Vagina (tissue), 2 donors: ENCODE measurements at regions not wholly inside any gene's neighbourhood (a gene's known extent, or its start where the extent isn't known, plus 50 kb on each side); places are given as distances from the start of the nearest gene placed in this dataset.
"Not testable (repeated sequence)": the region's sequence is repeated elsewhere in the genome, so short reads cannot be mapped to it uniquely, and the experiment has no call there.

Experiments
- POLR2A ChIP-seq, 2 donors: fragments of 450-650 bp; IDR thresholded peaks; one replicate each; pipeline ENCODE4 v1.6.1; 2017; ENCODE audit warnings: antibody characterized with exemption in 2 of 2, mild to moderate bottlenecking in 2 of 2, moderate library complexity in 2 of 2
- TF ChIP-seq, protein P1 (sequence below), 3 experiments: fragments of 450-650 bp in 2 of 3; fragments of 200-600 bp in 1 of 3; sonication (generic) in 1 of 3; IDR thresholded peaks; one replicate each; pipeline ENCODE4 v1.5.1; 2017 to 2019; ENCODE audit warnings: antibody characterized with exemption in 3 of 3, mild to moderate bottlenecking in 2 of 3, moderate library complexity in 2 of 3

DNA sequence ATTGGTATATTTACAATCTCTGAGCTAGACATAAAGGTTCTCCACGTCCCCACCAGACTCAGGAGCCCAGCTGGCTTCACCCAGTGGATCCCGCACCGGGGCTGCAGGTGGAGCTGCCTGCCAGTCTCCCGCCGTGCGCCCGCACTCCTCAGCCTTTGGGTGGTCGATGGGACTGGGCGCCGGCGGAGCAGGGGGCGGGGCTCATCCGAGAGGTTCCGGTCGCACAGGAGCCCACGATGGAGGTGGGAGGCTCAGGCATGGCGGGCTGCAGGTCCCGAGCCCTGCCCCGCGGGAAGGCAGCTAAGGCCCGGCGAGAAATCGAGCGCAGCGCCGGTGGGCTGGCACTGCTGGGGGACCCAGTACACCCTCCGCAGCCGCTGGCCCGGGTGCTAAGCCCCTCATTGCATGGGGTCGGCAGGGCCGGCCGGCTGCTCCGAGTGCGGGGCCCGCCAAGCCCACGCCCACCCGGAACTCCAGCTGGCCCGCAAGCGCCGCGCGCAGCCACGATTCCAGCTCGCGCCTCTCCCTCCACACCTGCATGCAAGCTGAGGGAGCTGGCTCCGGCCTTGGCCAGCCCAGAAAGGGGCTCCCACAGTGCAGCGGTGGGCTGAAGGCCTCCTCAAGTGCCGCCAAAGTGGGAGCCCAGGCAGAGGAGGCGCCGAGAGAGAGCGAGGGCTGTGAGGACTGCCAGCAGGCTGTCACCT, 396.8 kb upstream of the LCORL start:
- TF ChIP-seq, protein P1, sequence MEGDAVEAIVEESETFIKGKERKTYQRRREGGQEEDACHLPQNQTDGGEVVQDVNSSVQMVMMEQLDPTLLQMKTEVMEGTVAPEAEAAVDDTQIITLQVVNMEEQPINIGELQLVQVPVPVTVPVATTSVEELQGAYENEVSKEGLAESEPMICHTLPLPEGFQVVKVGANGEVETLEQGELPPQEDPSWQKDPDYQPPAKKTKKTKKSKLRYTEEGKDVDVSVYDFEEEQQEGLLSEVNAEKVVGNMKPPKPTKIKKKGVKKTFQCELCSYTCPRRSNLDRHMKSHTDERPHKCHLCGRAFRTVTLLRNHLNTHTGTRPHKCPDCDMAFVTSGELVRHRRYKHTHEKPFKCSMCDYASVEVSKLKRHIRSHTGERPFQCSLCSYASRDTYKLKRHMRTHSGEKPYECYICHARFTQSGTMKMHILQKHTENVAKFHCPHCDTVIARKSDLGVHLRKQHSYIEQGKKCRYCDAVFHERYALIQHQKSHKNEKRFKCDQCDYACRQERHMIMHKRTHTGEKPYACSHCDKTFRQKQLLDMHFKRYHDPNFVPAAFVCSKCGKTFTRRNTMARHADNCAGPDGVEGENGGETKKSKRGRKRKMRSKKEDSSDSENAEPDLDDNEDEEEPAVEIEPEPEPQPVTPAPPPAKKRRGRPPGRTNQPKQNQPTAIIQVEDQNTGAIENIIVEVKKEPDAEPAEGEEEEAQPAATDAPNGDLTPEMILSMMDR (IDR thresholded peaks at IDR 0.05), result not testable (repeated sequence)
- not testable (repeated sequence) for TF ChIP-seq POLR2A (IDR thresholded peaks at IDR 0.05)
